Effector CD4-positive, alpha-beta T cell (primary cell): ENCODE measurements at regions not wholly inside any gene's neighbourhood (a gene's known extent, or its start where the extent isn't known, plus 50 kb on each side); places are given as distances from the start of the nearest gene placed in this dataset.
"Not testable (repeated sequence)": the region's sequence is repeated elsewhere in the genome, so short reads cannot be mapped to it uniquely, and the experiment has no call there.

Experiments used
- DNase-seq: peaks from one replicate; pipeline ENCODE4 v3.0.0-alpha.2; 2020

DNA sequence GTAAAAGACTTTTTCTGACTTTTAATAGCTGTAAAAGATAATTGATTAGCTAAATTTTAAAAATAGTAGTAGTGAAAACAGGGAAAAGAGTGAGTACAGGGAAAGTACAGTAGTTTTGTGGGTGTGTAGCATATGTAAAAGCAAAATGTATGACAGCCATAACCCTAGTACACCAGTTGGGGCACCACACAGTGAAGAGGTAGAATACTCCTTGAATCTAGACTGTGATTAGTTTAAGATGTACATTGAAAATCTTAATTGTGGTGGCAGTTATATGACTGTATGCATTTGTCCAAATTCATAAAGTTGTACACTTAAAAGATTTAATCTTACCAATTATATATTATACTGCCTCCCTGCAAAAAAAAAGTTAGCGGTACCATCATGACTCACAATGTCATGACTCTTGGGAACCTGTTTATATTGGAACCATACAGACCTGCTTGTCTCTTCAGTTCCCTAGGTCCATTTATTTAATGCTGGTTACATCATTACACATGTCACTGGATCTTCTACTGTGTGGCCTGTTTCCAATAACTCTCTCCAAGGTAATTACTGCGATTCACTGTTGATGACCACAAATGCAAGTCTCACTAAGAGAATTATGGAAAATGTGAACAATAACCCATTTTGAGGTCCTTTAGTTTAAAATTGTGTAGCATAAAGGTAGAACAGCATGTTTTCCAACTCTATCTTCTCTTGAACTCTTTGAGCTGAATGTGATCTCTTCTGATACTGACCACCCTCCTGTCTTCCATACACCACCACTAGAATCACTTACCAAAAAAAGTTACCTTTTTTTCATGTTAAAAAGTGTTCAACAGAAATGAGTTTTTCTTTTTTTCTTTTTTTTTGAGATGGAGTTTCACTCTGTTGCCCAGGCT, 264.2 kb upstream of the AMIGO2 start:
- DNase-seq = no peak

GRCh38 chr12:47340411-47341015, 260.8 kb upstream of the AMIGO2 start:
- no peak for DNase-seq

- no peak for DNase-seq
Measured at GRCh38 chr12:47337581-47337980, 257.8 kb upstream of the AMIGO2 start.

DNA sequence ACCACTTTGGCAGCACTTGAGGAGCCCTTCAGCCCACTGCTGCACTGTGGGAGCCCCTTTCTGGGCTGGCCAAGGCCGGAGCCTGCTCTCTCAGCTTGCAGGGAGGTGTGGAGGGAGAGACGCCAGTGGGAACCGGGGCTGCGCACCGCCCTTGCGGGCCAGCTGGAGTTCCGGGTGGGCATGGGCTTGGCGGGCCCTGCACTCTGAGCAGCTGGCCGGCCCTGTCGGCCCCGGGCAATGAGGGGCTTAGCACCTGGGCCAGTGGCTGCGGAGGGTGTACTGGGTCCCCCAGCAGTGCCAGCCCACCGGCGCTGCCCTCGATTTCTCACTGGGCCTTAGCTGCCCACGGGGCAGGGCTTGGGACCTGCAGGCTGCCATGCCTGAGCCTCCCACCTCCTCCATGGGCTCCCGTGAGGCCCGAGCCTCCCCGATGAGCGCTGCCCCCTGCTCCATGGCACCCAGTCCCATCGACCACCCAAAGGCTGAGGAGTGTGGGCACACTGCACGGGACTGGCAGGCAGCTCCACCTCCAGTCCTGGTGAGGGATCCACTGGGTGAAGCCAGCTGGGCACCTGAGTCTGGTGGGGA, 253.6 kb upstream of the AMIGO2 start:
- DNase-seq = not testable (repeated sequence)

GRCh38 chr12:47328831-47329545, 249.2 kb upstream of the AMIGO2 start:
- DNase-seq = no peak

- no peak for DNase-seq
Measured at GRCh38 chr12:47326190-47326589, 246.4 kb upstream of the AMIGO2 start.

GRCh38 chr12:47323802-47324201, 244.0 kb upstream of the AMIGO2 start:
- no peak for DNase-seq

DNA sequence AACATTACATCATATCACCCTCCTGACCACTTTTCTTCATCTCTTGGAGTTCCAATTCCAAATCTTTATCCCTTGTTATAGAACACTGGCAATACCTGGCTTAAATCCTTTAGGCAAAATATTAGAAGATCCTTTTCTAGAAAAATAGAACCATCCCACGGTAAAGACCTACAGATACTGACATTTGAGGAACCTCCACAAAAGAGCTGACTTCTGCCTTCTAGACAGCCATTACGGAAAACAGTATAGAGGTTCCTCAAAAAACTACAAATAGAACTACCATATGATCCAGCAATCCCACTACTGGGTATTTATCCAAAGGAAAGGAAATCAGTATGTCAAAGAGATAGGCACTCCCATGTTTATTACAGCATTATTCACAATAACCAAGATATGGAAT, 241.7 kb upstream of the AMIGO2 start:
- no peak for DNase-seq

GRCh38 chr12:47319746-47320145, 240.0 kb upstream of the AMIGO2 start:
- DNase-seq = no peak

- no peak for DNase-seq
Measured at GRCh38 chr12:47318963-47319362, 239.2 kb upstream of the AMIGO2 start.

DNA sequence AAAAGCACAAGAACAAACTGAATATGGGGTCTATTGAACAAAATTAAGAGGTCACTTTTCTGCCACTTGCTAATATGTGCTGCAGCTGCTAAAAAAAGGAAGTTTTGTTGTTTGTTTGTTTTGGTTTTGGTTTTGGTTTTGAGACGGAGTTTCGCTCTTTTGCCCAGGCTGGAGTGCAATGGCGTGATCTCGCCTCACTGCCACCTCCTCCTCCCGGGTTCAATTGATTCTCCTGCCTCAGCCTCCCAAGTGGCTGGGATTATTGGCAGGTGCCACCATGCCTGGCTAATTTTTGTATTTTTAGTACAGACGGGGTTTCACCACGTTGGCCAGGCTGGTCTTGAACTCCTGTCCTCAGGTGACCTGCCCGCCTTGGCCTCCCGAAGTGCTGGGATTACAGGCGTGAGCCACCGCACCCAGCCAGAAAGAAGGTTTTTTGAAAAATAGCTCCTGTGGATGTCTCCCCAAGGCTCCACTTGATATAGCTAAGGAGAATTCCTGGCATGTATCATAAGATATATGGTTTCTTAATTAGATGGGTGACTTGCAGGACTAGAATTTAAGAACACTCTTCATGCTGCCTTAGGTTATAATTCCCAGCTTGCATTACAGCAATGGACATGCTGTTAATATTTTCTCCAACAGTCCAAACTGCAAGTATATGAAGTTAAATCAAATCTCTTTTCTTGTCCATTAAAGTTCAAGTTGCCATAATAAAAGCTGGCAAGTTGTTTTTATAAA, 237.6 kb upstream of the AMIGO2 start:
- no peak for DNase-seq

- no peak for DNase-seq
Measured at GRCh38 chr12:47316609-47317049, 236.9 kb upstream of the AMIGO2 start.

DNA sequence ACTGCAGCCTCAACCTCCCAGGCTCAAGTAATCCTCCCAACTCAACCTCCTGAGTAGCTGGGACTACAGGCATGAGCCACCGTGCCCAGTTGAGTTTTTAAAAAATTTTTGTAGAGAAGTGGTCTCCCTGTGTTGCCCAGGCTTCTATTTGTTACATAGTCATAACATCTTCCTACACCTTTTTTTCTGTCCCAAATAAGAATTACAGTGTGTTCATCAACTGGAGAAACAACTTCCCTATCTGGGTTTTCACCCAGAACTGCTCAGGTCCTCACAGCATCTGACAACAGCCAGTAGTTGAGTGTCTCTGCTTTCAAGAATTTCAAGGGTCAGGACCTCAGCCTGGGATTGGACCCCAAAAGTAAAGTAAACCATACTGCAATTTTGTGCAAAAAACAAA, 235.2 kb upstream of the AMIGO2 start:
- DNase-seq = no peak

DNA sequence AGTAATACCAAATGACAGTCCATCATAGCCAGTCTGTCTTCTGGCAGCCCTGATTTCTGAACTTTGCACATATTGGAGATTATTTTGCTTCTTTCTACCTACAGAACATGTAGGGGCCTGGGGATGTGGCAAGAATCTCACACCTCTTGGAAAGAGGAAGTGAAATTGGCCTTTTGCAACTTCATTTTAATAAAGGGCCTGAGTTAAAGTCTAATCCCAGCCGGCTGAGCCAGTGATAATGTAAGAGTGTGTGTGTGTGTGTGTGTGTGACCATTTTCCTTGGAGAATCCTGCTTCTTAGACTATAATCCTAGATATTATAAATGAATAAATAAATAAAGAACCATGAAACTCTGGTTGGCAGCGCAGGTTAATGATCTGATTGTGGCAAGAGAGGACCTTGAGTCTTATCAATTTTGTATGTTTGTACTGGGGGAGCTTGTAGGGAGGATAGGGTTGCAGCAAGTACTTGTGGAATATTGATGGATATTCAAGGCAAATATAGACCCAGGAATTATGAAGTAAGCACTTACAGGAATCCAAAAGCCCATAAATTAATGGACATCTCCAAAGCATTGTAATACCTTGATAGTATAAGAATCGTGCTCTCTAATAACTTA, 233.2 kb upstream of the AMIGO2 start:
- no peak for DNase-seq

GRCh38 chr12:47312147-47312546, 232.4 kb upstream of the AMIGO2 start:
- DNase-seq = no peak

DNA sequence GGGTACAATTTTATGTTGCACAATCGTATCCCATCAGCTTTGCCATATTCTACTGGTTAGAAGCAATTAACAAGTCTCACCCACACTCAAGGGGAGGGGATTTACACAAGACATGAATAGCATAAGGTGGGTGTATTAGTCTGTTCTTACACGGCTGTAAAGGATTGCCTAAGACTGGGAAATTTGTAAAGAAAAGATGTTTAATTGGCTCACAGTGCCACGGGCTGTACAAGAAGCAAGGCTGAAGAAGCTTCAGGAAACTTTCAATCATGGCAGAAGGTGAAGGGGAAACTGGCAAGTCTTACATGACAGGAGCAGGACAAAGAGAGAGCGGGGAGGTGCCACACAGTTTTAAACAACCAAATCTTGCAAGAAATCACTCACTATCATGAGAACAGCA, 231.8 kb upstream of the AMIGO2 start:
- DNase-seq = no peak

DNA sequence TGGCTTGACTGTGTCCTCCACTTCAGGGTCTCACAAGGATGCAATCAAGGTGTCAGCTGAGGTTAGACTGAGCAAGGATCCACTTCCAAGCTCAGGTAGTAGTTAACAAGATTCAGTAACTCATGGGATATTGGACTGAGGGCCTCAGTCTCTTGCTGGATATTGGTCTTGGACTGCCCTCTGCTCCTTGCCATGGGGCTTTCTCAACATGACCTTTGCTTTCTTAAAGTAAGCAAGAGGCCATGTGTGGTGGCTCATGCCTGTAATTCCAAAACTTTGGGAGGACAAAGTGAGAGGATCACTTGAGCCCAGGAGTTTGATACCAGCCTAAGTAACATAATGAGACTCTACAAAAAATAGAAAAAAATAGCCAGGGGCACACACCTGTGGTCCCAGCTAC, 231.3 kb upstream of the AMIGO2 start:
- no peak for DNase-seq

DNA sequence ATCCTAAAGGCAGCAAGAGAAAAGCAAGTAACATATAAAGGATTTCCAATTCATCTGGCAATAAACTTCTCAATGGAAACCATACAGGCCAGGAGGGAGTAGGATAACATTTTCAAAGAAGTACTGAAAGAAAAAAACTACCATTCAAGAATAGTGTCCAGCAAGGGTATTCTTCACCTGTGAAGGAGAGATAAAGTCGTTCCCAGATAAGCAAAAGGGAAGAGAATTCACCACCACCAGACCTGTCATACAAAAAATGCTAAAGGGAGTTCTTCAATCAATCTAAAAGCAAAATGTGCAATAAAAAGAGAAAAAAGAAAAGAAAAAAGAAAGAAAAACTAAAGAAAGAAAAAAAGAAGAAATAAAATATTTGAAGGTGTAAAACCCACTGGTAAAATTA, 228.9 kb upstream of the AMIGO2 start:
- DNase-seq = no peak

DNA sequence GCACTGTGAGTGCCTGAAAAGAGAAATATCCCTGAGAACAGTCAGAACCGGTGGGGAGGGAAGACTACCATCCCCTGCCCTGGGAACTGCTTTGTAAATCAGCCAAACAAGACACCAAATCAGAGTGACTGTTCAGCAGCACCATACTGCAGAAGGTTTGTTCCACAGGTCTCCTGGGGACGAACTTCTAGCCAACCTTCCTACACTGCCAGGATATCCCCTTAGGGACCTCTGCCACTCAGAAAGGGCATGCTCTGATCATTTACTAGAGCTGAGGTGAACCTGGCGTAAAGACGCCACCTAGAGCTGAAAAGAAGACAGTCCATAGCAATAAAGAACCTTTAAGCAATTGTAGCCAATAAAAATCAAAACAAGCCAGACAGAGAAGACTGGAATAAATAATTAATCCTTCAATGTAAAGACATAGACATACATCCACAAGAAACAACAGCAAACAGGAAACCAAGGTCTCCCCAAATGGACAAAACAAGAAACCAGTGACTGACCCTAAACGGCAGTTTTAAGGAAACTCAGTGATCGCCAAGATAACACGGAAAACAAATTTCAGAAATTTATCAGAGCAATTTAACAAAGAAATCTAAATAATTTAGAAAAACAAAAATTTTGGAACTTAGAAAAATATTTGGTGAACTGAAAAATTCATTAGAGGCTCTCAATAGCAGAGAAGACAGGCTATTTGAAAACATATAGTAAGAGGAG, 228.1 kb upstream of the AMIGO2 start:
- peak; percentile 41 for DNase-seq

- peak; percentile 8 for DNase-seq
Measured at GRCh38 chr12:47306773-47307679, 227.3 kb upstream of the AMIGO2 start.
